ENCODE measurements at regions not wholly inside any gene's neighbourhood (a gene's known extent, or its start where the extent isn't known, plus 50 kb on each side); places are given as distances from the start of the nearest gene placed in this dataset.

GRCh38 chr18:40974448-40974847, 980.6 kb upstream of the PIK3C3 start (continued):
- TF ChIP-seq MEF2B (IDR thresholded peaks at IDR 0.05; ENCODE audit: partially characterized antibody, poor library complexity, severe bottlenecking) (no peak), MAX (IDR thresholded peaks at IDR 0.05; ENCODE audit: low read depth, low read length) (no peak), ESRRA (IDR thresholded peaks at IDR 0.05; ENCODE audit: low read length) (no peak), ZNF217 (IDR thresholded peaks at IDR 0.05) (no peak), JUNB (IDR thresholded peaks at IDR 0.05) (no peak), NRF1 (conservative IDR thresholded peaks at IDR 0.05; ENCODE audit: low read depth, low read length) (no peak)

- ATAC-seq (no peak), DNase-seq (ENCODE audit: low read depth, low spot score) (no peak), FAIRE-seq (no peak)
- Histone ChIP-seq H4K20me1 (ENCODE audit: control insufficient read depth, insufficient read depth) (no peaks in the 10 kb centered on the region), H3K79me2 (ENCODE audit: control insufficient read depth, insufficient read depth, low read length) (no peaks in the 10 kb centered on the region), H3K27me3 (replicated peaks in 1 of 2; ENCODE audit: control insufficient read depth in 2 of 2, insufficient read depth in 2 of 2, low read length in 1 of 2) (no peaks in the 10 kb centered on the region), H3K4me1 (ENCODE audit: control insufficient read depth, insufficient read depth, low read length) (no peaks in the 10 kb centered on the region), H3K4me3 (no peak overlapping the region), H2AFZ (ENCODE audit: control insufficient read depth, low read depth, low read length) (no peak overlapping the region), H3K9ac (ENCODE audit: control insufficient read depth, insufficient read depth, low read length) (no peak overlapping the region), H3K4me2 (ENCODE audit: control insufficient read depth, insufficient read depth) (no peak overlapping the region), H3K9me3 (replicated peaks; ENCODE audit: control insufficient read depth, insufficient read depth, low read length) (no peaks in the 10 kb centered on the region), H3K27ac (ENCODE audit: control insufficient read depth, insufficient read depth) (no peak overlapping the region), H3K36me3 (ENCODE audit: control insufficient read depth in 2 of 2, insufficient read depth in 2 of 2, low read length in 1 of 2) (no peaks in the 10 kb centered on the region)
- in situ Hi-C loops (cut with MboI) = no loop called here
- ChIA-PET POLR2A (no interaction called here), RAD21 (ENCODE audit: unreplicated experiment) (no interaction called here), SMC1A (ENCODE audit: uncharacterized antibody, unreplicated experiment) (no interaction called here), CTCF (interaction anchor here (0.8 kb wide), 1 partner anchor 28 kb away, joined by 3 read pairs; no protein-coding TSS in a partner anchor)
- no peak for TF ChIP-seq HDAC2 (IDR thresholded peaks at IDR 0.05)
- TF ChIP-seq SKIL (IDR thresholded peaks at IDR 0.05; ENCODE audit: low read depth, poor library complexity, severe bottlenecking) = no peak
- TF ChIP-seq ZBTB4 (CRISPR knock-in tag; IDR thresholded peaks at IDR 0.05) = no peak
- TF ChIP-seq SP1 (IDR thresholded peaks at IDR 0.05; ENCODE audit: low read depth, low read length) = no peak
- intact Hi-C loops (cut with micrococcal nuclease; ENCODE audit: unreplicated experiment) = no loop called here
- WGBS (ENCODE audit: insufficient coverage, insufficient replicate concordance, low lambda C conversion rate, missing lambda C conversion rate) = 0% methylated on average over 1 of the region's 1 CpG
- no TSS peak for BruUV-seq (replicated peaks)
Measured at GRCh38 chr18:40962784-40963183, 992.2 kb upstream of the PIK3C3 start.

Measured in GM12878 (cell line).